CD8-positive, alpha-beta memory T cell (primary cell): ENCODE measurements at regions not wholly inside any gene's neighbourhood (a gene's known extent, or its start where the extent isn't known, plus 50 kb on each side); places are given as distances from the start of the nearest gene placed in this dataset.

Source experiments
- CTCF ChIA-PET: fragments of 350-600 bp; sonication (Branson Sonifier 250); formaldehyde crosslinking; loops from one replicate; lab custom pipeline; 2021; ENCODE audit warnings: antibody characterized with exemption; lab: Charles Lee
- POLR2A ChIA-PET: fragments of 350-600 bp; sonication (Branson Sonifier 250); formaldehyde crosslinking; loops from one replicate; lab custom pipeline; 2021; ENCODE audit warnings: antibody characterized with exemption; lab: Charles Lee
- DNase-seq, 5 donors: peaks; one replicate each; pipeline versions ENCODE4 v3.0.0 to v3.0.0-alpha.2; 2020 to 2022; ENCODE audit warnings: mixed read lengths in 1 of 5
- H3K27ac ChIP-seq: one replicate; pipeline ENCODE4 v1.7.0; 2013; ENCODE audit warnings: low read depth, mild to moderate bottlenecking, low read length, moderate library complexity
- H3K27me3 ChIP-seq: 2 replicates; pipeline ENCODE4 v1.7.0; 2013; ENCODE audit warnings: low read length, mild to moderate bottlenecking; ENCODE audit not compliant: insufficient read depth, poor library complexity, severe bottlenecking
- H3K36me3 ChIP-seq: 2 replicates; pipeline ENCODE4 v1.7.0; 2013; ENCODE audit warnings: mild to moderate bottlenecking, low read length, moderate library complexity; ENCODE audit not compliant: insufficient read depth
- H3K4me1 ChIP-seq: 2 replicates; pipeline ENCODE4 v1.7.0; 2013; ENCODE audit warnings: mild to moderate bottlenecking, low read length, moderate library complexity; ENCODE audit not compliant: insufficient read depth
- H3K4me3 ChIP-seq: 2 replicates; pipeline ENCODE4 v1.7.0; 2013; ENCODE audit warnings: mild to moderate bottlenecking, low read length
- H3K9me3 ChIP-seq: 2 replicates; pipeline ENCODE4 v1.7.0; 2013; ENCODE audit warnings: mild to moderate bottlenecking, low read length
- H3K27ac Mint-ChIP-seq, 8 donors: one replicate each; pipeline ENCODE4 v1.8.0; 2020 to 2021; ENCODE audit warnings: mixed read lengths in 8 of 8, mild to moderate bottlenecking in 6 of 8, inconsistent platforms in 3 of 8, moderate library complexity in 3 of 8
- H3K27me3 Mint-ChIP-seq, 2 donors: one replicate each; pipeline ENCODE4 v1.8.0; 2020 to 2021; ENCODE audit warnings: mixed read lengths in 2 of 2, mild to moderate bottlenecking in 1 of 2, moderate library complexity in 1 of 2
- H3K36me3 Mint-ChIP-seq, 3 donors: one replicate each; pipeline ENCODE4 v1.8.0; 2020 to 2021; ENCODE audit warnings: mixed read lengths in 3 of 3, inconsistent platforms in 1 of 3, mild to moderate bottlenecking in 1 of 3
- H3K4me1 Mint-ChIP-seq, 3 donors: one replicate each; pipeline ENCODE4 v1.8.0; 2020 to 2021; ENCODE audit warnings: mixed read lengths in 3 of 3, inconsistent platforms in 1 of 3, mild to moderate bottlenecking in 1 of 3
- H3K4me3 Mint-ChIP-seq, 7 donors: one replicate each; pipeline ENCODE4 v1.8.0; 2020 to 2021; ENCODE audit warnings: mixed read lengths in 7 of 7, mild to moderate bottlenecking in 6 of 7, moderate library complexity in 4 of 7, inconsistent platforms in 2 of 7
- H3K9me3 Mint-ChIP-seq, 5 donors: one replicate each; pipeline ENCODE4 v1.8.0; 2020 to 2022; ENCODE audit warnings: mixed read lengths in 5 of 5, mild to moderate bottlenecking in 3 of 5, moderate library complexity in 2 of 5, inconsistent platforms in 1 of 5

DNA sequence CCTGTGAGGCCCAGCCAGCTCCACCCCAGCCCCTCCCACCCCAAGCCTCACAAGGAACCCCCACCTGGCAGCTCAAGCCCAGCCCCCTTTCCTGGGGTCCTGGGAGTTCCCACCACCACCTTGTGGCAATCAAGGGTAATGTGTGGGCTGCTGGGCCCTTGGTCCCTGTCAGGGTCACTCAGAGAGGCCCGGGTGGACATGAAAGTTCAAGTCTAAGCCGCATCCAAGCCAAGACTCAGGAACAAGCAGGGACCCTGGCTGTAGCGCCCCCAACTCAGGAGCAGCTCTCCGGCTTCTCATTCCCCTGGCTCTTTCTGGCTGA is 106.4 kb upstream of the C14orf180 start:
- Histone ChIP-seq H3K4me1 (no peaks in the 10 kb centered on the region), H3K4me3 (no peak overlapping the region), H3K36me3 (no peaks in the 10 kb centered on the region), H3K27ac (no peak overlapping the region), H3K27me3 (no peaks in the 10 kb centered on the region), H3K9me3 (no peaks in the 10 kb centered on the region)
- H3K36me3 Mint-ChIP-seq: no peaks in the 10 kb centered on the region
- no peaks in the 10 kb centered on the region for H3K4me1 Mint-ChIP-seq
- H3K27ac Mint-ChIP-seq: no peak overlapping the region
- no peak overlapping the region for H3K4me3 Mint-ChIP-seq
- H3K27me3 Mint-ChIP-seq: peaks cover 0 to 22% of the 10 kb centered on the region in 2 donors
- CTCF ChIA-PET: no interaction called here
- POLR2A ChIA-PET: no interaction called here
- no peaks in the 10 kb centered on the region for H3K9me3 Mint-ChIP-seq
- no peak for DNase-seq

DNA sequence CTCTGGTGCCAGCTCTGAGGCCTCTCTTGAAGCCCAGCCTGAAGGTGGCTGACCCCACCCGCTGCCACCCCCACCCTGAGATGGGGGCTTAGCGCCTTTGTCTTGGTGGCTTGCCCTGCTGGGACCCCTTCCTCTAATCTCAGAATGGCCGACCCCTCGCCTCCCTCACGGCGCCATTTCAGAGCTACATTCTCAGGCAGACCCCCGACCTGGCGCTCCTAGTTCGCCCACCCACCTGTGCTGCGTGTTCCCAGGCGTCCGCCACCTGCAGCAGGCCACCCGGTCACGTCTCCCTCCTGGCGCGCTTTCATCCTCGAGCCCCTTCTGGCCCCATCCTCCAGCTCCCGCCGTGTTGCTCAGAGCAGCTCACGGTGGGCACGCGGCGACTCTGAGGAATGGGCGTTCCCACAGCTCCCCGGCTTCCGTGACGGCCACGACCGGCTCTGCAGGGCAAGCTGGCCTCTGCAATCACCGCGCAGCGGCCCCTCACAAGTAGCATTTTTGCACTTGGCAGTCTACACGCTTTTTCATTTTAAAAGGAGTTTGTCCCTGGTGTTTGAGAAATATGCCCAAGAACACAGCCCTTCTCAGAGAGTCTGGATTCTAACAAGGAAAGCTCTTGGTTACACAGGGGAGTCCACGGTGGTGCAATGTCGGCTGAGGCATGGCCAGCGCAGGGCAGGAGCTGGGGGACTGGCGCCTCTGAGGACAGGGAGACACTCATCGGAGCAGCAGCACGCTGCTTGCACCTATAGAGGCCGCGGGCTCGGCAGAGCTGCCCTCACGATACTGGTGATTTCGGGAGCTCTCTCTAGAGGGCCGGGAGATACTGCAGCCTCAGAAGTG is 105.7 kb upstream of the C14orf180 start:
- Mint-ChIP-seq H3K27me3 (peaks cover 0 to 17% of the 10 kb centered on the region in 2 donors), H3K4me1 (no peaks in the 10 kb centered on the region), H3K27ac (no peak overlapping the region), H3K36me3 (no peaks in the 10 kb centered on the region), H3K4me3 (no peak overlapping the region), H3K9me3 (no peaks in the 10 kb centered on the region)
- Histone ChIP-seq H3K4me1 (no peaks in the 10 kb centered on the region), H3K36me3 (no peaks in the 10 kb centered on the region), H3K27me3 (no peaks in the 10 kb centered on the region), H3K9me3 (no peaks in the 10 kb centered on the region), H3K4me3 (no peak overlapping the region), H3K27ac (no peak overlapping the region)
- ChIA-PET CTCF (no interaction called here), POLR2A (no interaction called here)
- DNase-seq: no peak

- H3K4me3 Mint-ChIP-seq: no peak overlapping the region
Observed at GRCh38 chr14:104474495-104475213, 104.9 kb upstream of the C14orf180 start.

GRCh38 chr14:104475256-104475655 is 104.3 kb upstream of the C14orf180 start:
- no peak overlapping the region for H3K4me3 ChIP-seq
- ChIA-PET POLR2A (interaction anchor here (0.6 kb wide), 1 partner anchor 14 kb away, joined by 8 read pairs; no protein-coding TSS in a partner anchor), CTCF (no interaction called here)
- no peak overlapping the region for H3K27ac Mint-ChIP-seq
- no peak overlapping the region for H3K4me3 Mint-ChIP-seq
- H3K27me3 ChIP-seq: no peaks in the 10 kb centered on the region
- no peaks in the 10 kb centered on the region for H3K4me1 ChIP-seq
- H3K36me3 Mint-ChIP-seq: no peaks in the 10 kb centered on the region
- H3K9me3 ChIP-seq: no peaks in the 10 kb centered on the region
- no peak overlapping the region for H3K27ac ChIP-seq
- H3K4me1 Mint-ChIP-seq: no peaks in the 10 kb centered on the region
- no peak for DNase-seq
- H3K27me3 Mint-ChIP-seq: peaks cover 0 to 13% of the 10 kb centered on the region in 2 donors
- H3K9me3 Mint-ChIP-seq: peaks cover 0 to 2% (median 0%) of the 10 kb centered on the region in 5 donors
- no peaks in the 10 kb centered on the region for H3K36me3 ChIP-seq

More at GRCh38 chr14:104474495-104475213, 104.9 kb upstream of the C14orf180 start:
- Histone ChIP-seq H3K9me3 (no peaks in the 10 kb centered on the region), H3K36me3 (no peaks in the 10 kb centered on the region), H3K27ac (no peak overlapping the region), H3K27me3 (no peaks in the 10 kb centered on the region), H3K4me1 (no peaks in the 10 kb centered on the region), H3K4me3 (no peak overlapping the region)
- no peaks in the 10 kb centered on the region for H3K36me3 Mint-ChIP-seq
- H3K27me3 Mint-ChIP-seq: peaks cover 0 to 15% of the 10 kb centered on the region in 2 donors
- POLR2A ChIA-PET: interaction anchor here (0.6 kb wide), 1 partner anchor 15 kb away, joined by 8 read pairs; no protein-coding TSS in a partner anchor
- peaks cover 0 to 2% (median 0%) of the 10 kb centered on the region in 5 donors for H3K9me3 Mint-ChIP-seq
- H3K4me1 Mint-ChIP-seq: no peaks in the 10 kb centered on the region
- DNase-seq: no peak
- no peak overlapping the region for H3K27ac Mint-ChIP-seq
- CTCF ChIA-PET: no interaction called here

GRCh38 chr14:104475802-104476201 is 103.8 kb upstream of the C14orf180 start:
- Histone ChIP-seq H3K9me3 (no peaks in the 10 kb centered on the region), H3K36me3 (no peaks in the 10 kb centered on the region), H3K27ac (no peak overlapping the region), H3K4me3 (no peak overlapping the region), H3K4me1 (no peaks in the 10 kb centered on the region), H3K27me3 (no peaks in the 10 kb centered on the region)
- no peak overlapping the region for H3K4me3 Mint-ChIP-seq
- POLR2A ChIA-PET: no interaction called here
- H3K36me3 Mint-ChIP-seq: no peaks in the 10 kb centered on the region
- H3K27ac Mint-ChIP-seq: no peak overlapping the region
- no peaks in the 10 kb centered on the region for H3K4me1 Mint-ChIP-seq
- no peak for DNase-seq
- CTCF ChIA-PET: no interaction called here
- peaks cover under 1 to 11% of the 10 kb centered on the region in 2 donors for H3K27me3 Mint-ChIP-seq
- peaks cover 0 to 4% (median 0%) of the 10 kb centered on the region in 5 donors for H3K9me3 Mint-ChIP-seq

DNA sequence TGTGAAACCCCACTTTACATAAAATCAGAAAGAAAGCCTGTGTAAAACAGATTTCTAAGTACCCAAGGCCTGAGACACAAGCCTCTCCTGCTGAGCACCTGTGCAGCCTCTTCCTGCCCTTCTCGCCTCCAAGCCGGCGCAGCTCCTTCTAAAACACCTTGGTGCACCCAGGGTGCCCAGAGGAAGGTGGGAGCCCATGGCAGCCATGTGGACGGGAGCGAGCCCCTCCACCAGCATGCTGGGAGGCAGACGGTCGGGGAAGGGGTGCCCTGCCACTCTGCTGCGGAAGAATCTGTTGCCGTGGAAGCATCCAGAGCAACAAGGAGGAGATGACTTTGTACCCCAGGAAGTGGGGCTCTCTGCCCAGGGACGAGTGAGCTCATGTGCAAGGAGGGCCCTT is 103.1 kb upstream of the C14orf180 start:
- no peaks in the 10 kb centered on the region for H3K9me3 ChIP-seq
- H3K4me1 ChIP-seq: no peaks in the 10 kb centered on the region
- no peak overlapping the region for H3K4me3 Mint-ChIP-seq
- H3K36me3 Mint-ChIP-seq: peaks cover 0 to 4% (median 0%) of the 10 kb centered on the region in 3 donors
- DNase-seq: no peak
- no peak overlapping the region for H3K27ac Mint-ChIP-seq
- H3K4me3 ChIP-seq: no peak overlapping the region
- peaks cover 0 to 8% (median 6%) of the 10 kb centered on the region in 5 donors for H3K9me3 Mint-ChIP-seq
- H3K4me1 Mint-ChIP-seq: no peaks in the 10 kb centered on the region
- H3K36me3 ChIP-seq: no peaks in the 10 kb centered on the region
- H3K27ac ChIP-seq: no peak overlapping the region
- H3K27me3 Mint-ChIP-seq: peaks cover 2 to 11% of the 10 kb centered on the region in 2 donors
- POLR2A ChIA-PET: no interaction called here
- CTCF ChIA-PET: no interaction called here
- H3K27me3 ChIP-seq: no peaks in the 10 kb centered on the region

DNA sequence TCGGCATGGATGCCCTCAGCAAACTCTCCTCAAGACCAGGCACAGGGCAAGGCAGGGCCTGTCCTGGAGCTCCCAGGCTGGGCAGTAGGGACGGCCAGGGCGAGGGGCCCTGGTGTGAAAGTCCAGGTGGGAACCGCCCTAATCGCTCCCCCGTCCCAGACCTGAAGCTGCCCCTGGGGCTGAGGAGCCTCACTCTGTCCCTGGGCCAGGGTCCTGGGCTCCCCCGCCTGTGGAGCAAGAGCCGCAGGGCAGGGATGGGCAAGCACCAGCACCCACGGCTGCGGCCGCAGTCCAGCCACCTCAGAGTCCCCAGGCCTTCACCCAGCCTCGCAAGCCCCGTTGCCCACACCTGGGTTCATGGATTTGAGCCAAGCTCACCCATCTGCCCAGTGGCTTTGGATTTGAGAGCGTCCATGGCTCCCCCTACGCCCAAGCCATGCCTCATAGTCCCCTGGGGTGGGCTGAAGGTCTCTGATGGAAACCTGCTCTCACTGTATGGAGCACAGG is 102.4 kb upstream of the C14orf180 start:
- Mint-ChIP-seq H3K4me1 (no peaks in the 10 kb centered on the region), H3K4me3 (no peak overlapping the region), H3K36me3 (peaks cover 0 to 4% (median 2%) of the 10 kb centered on the region in 3 donors), H3K27ac (no peak overlapping the region), H3K9me3 (peaks cover 5 to 14% (median 12%) of the 10 kb centered on the region in 5 donors), H3K27me3 (peaks cover 2 to 11% of the 10 kb centered on the region in 2 donors)
- CTCF ChIA-PET: no interaction called here
- no peaks in the 10 kb centered on the region for H3K27me3 ChIP-seq
- H3K9me3 ChIP-seq: no peaks in the 10 kb centered on the region
- H3K4me1 ChIP-seq: no peaks in the 10 kb centered on the region
- POLR2A ChIA-PET: no interaction called here
- H3K4me3 ChIP-seq: no peak overlapping the region
- H3K36me3 ChIP-seq: no peaks in the 10 kb centered on the region
- DNase-seq: no peak
- no peak overlapping the region for H3K27ac ChIP-seq
